HG03457 (cell line): ENCODE measurements at regions not wholly inside any gene's neighbourhood (a gene's known extent, or its start where the extent isn't known, plus 50 kb on each side); places are given as distances from the start of the nearest gene placed in this dataset.
"Not testable (repeated sequence)": the region's sequence is repeated elsewhere in the genome, so short reads cannot be mapped to it uniquely, and the experiment has no call there.

Source experiments
- ATAC-seq: cut with Tn5 transposase; IDR thresholded peaks from one replicate; pipeline ENCODE4 v1.9.1; 2021; ENCODE audit warnings: moderate number of reproducible peaks; ENCODE audit not compliant: unreplicated experiment

DNA sequence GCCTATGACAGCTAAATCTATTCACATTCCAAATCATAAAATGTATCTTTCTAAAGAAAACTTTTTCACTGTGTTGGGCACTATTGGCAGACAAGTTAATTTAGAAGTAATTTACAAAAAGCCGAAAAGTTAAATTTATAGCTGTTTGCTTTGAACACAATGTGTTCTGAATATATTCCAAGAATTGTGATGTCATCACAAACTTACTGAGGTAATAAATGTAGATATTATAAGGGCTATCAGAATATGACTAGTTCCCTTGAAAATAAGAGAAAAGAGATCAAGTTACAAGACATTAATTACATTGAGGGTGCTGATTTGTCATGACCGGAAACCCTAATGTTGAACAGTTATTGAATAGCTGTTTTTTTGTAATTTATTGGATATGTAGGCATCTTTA is 153.9 kb upstream of the SCN7A start:
- ATAC-seq, result no peak

DNA sequence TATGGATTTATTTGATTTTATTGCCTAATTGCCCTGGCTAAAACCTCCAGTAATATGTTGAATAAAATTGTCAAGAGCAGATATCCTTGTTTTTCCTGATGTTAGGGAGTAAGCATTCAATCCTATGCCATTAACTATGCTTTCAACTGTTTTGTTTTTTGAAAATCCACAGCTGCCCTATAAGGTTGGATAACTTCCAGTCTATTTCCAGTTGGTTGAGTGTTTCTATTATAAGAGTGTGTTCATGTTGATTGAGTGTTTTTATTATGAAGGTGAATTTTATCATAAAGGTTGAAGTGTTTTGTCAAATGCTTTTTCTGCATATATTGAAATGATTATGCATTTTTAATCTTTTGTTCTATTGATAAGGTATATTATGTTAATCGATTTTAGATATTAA is 149.9 kb upstream of the SCN7A start:
- ATAC-seq, result no peak

DNA sequence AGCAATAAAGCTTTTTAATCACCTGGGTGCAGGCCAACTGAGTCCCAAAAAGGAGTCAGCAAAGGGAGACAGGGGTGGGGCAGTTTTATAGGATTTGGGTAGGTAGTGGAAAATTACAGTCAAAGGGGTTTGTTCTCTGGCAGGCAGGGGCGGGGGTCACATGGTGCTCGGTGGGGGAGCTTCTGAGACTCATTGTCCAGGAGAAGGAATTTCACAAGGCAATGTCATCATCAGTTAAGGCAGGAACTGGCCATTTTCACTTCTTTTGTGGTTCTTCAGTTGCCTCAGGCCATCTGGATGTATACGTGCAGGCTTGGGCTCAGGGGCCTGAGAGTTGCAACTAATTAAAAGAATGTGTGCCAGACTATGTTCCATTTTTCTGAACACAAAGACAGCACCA is 147.5 kb upstream of the SCN7A start:
- not testable (repeated sequence) for ATAC-seq

DNA sequence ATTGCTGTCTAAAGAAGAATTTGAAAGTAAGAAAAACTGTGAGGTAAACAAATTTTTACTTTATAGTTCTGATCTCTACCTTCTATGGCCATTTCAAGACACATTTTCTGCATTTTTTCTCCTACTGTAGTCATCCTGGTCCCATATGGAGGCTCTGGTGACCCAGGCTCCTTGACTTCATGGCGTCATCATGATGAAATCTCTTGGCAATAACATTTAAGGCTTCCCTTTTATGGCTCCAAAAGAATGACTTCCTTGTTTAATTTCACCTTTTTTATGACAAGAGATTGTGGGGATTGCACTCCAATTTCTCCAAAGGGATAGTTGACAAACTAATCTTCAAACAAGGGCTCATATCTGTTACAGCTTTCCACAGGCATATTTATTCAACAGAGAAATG is 143.0 kb upstream of the SCN7A start:
- ATAC-seq, result no peak

DNA sequence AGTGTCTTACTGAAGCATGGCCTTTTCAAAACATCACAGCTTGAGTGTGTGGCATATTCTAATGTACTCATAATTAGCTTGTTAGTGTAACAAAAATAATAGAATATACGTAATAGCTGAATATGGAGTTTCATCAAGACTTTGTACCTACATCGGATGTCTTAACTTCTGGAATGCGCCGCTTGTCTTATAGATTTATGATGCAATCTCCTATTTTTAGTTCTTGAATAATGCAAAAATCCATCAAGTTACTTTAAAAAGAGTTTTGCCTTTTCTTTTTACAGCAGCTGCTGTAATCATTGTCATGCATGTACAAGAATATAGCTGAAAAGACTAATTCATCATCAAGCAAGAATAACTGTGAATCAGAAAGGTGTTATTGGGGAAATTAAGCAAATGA is 140.7 kb upstream of the SCN7A start:
- ATAC-seq, result no peak

DNA sequence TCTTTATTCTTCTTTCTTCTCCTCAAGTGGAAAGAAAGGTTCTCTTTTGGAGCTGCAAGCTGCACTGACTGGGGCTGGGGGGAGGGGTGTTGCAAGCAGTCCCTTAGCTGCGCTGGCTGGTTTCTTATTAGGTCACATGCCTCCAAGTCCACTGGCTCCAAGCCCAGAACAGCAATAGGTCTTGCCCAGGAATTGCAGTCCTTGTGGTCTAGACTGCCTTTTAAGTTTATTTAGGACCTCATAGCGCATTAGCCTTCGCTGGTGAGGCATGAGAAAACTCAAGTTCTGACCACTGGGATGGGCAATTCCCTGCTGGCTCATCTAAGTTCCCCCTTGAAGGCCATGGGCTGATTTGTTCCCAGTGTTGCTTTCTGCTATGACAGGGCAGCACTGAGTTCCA is 138.6 kb upstream of the SCN7A start:
- ATAC-seq, result no peak

DNA sequence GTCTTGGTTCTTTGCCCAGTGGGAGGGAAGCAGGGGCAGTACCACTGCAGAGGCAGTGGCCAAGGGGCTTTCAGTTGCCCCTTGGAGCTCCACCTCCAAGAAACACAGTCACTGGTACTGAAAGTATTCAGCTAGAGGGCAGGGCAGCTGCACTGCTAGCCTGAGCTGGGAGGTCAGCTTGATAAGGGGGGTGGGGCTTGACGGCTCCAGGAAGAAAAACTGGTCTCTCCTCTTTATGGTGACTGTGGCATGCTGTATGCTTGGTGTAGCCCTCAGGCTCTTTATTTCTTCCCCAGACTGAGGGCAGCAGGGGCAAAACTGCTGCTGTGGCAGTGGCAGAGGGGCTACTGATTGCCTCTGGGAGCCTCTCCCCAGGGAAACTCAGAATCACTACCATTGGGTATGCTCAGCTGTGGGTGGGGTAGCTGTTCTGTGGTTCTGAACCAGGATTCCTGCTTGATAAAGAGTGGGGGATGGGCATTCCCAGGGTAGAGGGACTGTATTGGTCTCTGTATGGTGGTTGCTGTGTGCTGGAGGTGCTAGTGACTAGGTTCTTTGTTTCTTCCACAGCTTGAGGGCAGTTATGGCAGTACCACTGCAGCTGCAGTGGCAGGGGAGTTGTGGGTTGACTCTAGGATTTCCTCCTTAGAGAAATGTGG is 134.6 kb upstream of the SCN7A start:
- no peak for ATAC-seq

DNA sequence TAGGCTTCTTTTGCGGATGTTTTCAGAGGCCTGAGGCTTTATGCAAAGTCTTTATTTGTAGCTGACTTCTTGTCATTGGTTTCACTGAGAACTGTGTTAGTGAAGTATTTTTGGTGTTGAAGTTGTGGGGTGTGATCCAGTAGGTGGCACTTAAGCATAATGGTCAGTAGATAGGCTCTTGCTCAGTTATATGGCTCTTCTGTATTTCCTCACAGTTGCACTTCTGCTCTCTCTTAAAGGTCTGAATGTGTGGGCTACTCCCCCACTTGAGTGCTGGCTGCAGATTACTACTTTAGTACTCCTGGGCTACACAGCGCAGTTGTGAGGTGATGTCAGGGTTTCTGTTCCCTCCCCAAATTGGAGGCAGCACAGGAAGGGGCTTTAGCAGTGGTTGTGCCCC is 133.8 kb upstream of the SCN7A start:
- ATAC-seq, result no peak

DNA sequence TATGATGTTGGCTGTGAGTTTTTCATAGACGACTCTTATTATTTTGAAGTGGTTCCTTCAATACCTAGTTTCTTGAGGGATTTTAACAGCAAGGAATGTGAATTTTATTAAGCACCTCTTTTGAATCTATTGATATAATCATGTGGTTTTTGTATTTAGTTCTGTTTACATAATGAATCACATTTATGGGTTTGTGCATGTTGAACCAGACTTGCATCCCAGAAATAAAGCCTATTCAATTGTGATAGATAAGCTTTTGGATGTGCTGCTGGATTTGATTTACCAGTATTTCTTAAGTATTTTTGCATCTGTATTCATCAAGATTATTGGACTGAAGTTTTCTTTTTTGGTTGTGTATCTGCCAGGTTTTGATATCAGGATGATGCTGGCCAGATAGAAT is 131.6 kb upstream of the SCN7A start:
- no peak for ATAC-seq

DNA sequence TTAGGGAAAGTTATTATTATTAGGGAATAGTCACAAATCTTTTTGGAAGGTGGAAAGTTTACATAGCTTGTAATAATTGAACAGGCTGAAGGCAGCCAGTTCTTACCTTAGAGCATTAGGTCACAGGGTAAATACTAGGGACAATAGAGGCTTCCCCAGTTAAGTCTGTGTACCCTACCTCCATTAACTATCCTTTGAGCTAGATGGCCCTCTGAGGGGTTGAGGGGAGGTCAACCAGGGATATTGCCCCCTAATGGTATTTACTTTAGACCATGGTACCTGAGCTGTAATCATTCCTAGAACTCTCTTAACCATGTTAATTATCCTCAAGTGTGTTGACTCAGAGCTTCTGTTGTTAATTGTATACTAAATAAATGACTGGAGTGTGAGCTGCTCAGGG is 120.5 kb upstream of the SCN7A start:
- ATAC-seq, result no peak

DNA sequence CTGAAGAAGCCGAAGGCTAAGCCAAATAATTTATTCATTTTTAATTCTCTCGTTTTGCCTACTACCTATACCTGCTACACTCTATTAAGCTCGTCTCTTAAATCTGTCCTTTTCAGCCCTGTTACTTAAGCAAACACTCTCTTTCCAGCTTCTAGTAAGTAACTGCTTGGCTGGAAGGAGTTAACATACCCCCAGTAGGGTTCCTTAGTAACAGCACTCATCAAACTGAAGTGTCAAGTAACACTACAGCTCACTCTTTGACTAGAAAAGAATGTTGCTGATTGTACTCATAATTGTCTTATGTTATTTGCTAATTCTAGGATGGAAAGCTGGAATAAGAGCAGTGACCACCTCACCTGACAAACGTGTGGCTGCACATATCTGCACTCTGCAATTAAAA is 120.0 kb upstream of the SCN7A start:
- no peak for ATAC-seq

DNA sequence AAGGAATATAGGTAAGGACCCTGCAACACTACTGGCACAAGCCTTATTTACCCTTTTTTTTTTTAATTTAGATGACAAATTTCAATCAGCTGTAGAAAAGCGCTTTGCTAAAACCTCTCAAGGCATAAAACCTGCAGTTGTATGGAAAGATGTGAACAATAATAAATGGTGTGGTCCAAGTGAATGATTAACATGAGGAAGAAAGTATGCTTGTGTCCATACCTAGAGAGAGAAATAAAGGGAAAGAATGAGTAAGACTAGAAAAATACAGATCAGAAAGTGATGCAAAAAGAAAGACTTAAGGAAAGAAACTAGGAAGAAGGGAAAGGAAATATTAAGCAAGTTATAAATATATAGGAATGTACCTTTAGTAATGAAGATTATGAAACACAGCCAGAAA is 119.2 kb upstream of the SCN7A start:
- ATAC-seq, result no peak

DNA sequence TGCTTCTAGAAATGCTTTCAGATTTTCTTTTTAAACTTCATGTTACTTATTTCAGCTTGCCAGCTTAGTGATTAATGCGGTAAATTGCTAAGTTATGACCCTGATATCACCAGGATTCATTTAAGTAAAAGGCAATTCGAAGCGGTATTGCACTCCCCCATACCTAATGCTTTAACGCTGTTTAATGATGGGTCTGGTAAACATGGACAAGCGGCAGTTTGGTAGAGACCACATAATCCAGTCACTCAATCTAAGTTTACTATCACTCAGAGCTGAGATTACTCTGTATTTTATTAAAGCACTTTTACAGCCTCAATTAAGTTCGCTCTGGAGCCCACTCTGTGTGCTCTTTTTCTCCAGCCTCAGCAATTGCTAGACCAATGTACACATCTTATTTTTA is 118.2 kb upstream of the SCN7A start:
- no peak for ATAC-seq

DNA sequence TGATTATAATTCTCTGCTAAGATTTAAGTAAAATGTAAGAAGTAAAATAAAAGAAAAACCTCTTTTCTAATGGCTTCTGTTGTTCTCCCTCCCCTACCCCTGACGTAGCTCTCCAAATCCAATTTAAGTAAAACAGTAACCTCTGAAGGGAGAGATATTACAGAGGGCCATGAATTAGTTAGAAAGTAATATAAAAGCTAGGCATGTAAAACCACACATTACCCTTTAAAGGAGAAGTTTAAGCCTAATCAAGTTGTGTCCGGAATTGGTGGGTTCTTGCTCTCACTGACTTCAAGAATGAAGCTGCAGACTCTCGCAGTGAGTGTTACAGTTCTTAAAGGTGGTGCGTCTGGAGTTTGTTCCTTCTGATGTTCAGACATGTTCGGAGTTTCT is 116.9 kb upstream of the SCN7A start:
- no peak for ATAC-seq

DNA sequence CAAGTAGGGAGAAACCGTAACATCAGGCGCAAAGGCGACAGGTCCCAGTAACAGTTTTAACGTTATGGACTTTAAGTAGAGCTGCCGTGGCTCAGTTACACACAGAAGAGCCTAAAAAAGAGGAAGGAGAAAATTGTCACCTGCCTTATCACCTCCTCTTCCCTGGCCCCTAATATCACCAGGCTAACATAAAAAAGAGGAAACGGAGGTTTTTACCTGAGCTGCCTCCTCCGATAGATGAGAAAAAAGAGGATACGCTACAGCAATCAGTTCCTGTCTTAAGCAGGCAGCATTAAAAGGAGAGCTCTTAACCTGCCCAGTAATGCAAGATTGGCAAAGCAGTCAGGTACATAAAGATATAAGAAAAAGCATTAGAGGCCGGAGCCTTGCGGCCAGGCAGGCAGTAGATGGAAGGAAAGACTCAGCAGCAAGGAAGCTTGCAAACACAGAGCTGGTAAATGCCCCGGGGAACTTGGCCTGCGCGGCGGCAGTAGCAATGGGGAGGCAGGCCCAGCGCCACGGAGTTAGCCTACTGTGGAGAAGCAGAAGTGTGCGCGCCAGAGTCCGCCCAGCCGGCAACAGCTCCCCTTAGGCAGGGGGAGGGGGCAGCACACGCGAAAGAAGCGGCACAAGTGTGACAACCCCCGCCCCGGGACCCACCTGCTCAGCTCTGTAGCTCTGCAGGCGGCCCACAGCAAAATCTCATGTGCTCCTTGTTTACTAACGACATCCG is 116.3 kb upstream of the SCN7A start:
- no peak for ATAC-seq

DNA sequence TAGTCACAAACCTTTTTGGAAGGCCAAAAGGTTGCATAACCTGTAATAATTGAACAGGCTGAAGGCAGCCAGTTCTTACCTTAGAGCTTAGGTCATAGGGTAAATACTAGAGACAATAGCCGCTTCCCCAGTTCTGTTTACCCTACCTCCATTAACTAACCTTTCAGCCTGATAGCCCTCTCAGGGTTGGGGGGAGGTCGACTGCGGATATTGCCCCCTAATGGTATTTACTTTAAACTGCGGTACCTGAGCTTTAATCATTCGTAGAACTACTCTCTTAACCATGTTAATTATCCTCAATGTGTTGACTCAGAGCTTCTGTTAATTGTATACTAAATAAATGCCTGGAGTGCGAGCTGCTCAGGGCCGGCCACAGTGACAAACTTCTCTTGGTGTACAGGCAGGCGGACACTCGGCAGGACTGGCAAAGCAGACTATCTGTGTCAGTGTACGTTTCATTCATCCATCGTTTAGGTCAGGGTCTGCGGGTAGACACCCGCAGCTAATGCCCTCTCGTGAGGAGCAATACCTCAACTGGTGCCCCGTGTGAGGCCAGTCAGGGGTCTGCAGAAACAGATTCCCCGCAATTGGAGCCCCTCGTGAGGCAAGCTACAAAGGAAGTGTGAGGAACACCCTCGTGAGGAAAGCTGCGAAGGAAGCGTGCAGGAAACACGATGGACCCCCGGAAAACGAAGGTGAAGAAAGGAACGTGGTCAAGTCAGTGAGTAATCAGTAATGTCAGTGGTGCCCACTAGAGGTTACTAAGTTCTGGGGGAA is 115.3 kb upstream of the SCN7A start:
- no peak for ATAC-seq

DNA sequence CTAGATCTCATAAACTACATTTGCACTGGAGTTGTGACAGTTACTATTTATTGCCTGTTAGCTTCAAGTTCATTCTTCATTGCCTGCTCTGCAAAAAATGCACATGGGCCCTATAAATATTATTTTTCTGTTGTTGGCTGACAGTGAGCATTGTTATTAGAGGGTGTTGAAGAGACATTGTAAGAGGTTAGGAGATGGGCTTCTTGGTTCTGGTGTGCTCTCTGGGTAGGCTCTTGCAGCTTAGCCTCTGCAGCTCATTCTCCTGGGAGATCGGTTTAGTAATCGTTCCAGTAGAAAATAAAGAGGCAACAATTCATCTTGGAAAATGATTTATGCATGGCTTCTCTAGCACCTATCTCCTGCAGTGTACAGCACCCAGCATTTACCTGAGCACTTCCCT is 113.8 kb upstream of the SCN7A start:
- ATAC-seq, result no peak

DNA sequence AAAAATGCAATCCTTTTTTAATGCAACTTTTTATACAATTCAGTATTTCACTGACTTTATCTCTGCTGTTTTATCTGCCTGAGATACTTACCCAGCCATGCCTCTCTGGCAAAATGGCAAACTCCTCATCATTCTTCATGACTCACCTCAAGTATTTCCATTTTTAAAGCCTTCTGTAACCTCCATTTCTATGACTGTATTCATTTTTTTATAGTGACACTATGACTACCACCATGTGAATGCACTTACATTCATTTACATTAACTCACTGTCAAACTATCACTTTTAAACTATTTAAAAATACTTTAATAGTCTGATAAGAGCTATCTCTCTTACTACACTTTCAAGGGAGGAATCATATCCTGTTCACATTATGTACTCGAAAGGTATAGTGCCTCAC is 99.4 kb upstream of the SCN7A start:
- ATAC-seq, result no peak

DNA sequence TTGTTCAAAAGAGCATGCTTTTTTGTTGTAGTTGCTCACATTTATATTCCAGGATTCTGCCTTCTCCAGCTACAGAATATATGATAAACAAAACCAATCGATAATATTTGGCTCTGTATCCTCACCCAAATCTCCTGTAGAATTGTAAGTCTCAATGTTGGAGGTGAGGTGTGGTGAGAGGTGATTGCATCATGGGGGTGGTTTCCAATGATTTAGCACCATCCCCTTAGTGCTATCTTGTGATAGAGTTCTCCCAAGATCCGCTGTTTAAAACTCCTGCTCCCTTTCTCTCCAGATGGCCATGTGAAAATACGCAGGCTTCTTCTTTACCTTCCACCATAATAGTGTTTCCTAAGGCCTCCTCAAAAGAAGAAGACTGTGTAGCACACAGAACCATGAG is 98.7 kb upstream of the SCN7A start:
- ATAC-seq, result no peak

DNA sequence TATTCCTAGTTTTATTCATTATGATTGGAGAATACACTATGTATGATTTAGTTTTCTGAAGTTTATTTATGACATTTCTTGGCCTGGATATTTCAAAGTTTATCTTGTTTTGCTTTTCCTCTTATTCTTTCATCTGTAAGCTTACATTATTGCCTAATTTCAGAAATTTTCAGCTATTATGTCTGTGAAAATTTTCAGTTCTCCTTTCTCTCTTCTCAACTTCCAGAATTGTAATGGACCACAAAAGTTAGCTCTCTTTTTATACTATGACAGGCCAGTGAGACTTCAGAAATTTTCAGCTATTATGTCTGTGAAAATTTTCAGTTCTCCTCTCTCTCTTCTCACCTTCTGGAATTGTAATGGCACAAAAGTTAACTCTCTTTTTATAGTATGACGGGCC is 97.2 kb upstream of the SCN7A start:
- no peak for ATAC-seq

DNA sequence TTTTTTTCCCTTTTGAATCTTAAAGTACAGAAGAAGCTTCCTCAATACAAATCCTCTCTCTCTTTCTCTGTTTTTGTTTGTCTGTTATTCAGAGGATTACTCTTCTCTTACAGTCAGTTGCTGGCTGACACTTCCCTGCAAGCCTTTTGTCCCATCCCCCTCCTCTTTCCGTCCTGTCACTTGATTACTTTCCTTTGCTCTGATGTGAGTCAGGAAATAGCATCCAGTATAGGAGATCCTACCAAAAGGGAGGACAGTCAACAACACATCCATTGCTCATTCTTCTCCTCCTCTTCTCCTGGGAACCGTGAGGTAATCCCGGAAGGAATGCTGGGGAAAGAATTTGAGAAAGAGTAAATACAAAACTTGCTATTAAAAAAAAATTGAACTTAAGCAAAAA is 79.3 kb upstream of the SCN7A start:
- no peak for ATAC-seq

DNA sequence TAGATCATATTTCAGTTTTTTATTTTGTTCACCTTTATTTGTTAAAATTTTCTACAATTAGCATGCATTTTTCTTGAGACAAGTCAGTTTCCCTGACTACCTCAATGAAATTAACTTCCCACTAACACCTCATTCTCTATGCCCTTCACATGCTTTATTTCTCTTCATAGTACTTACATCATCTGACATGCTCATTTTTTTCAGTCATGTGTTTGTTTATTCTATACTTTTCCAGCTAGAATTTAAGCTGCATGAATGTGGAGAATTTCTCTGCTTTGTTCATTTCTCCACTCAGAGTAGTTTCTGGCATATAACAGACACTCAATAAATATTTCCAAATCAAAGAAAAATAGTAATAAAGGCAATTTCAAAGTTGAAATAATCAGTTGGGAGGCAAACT is 78.9 kb upstream of the SCN7A start:
- no peak for ATAC-seq
